RCC 7860 (cell line): ENCODE measurements at regions not wholly inside any gene's neighbourhood (a gene's known extent, or its start where the extent isn't known, plus 50 kb on each side); places are given as distances from the start of the nearest gene placed in this dataset.

Experiments
- DNase-seq: peaks from one replicate; pipeline ENCODE4 v3.0.0-alpha.2; 2015; ENCODE audit warnings: low spot score
- FAIRE-seq: peaks from 2 replicates; lab custom pipeline; 2012; peaks lifted over from hg19 to GRCh38; lab: Jason Lieb, UNC

DNA sequence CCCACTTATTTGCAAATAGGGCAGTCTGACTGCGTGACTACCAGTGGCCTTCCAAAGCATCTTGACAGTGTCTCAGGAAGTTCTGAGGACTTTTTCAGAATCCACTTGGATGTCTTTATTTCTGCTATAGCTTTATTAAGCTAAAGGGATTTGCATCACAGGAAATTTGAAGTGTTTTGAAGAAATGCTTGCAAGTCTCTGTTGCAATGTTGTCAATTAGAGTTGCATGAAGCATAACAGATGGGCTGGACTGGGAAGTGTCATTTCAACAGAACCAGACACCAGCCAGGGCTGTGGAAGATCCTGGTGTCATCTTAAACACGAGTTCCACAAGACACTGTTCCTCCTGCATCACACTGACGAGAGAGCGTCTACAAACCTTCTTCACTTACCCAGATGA, 224.5 kb downstream of the EN1 start:
- DNase-seq (no peak), FAIRE-seq (no peak)

DNA sequence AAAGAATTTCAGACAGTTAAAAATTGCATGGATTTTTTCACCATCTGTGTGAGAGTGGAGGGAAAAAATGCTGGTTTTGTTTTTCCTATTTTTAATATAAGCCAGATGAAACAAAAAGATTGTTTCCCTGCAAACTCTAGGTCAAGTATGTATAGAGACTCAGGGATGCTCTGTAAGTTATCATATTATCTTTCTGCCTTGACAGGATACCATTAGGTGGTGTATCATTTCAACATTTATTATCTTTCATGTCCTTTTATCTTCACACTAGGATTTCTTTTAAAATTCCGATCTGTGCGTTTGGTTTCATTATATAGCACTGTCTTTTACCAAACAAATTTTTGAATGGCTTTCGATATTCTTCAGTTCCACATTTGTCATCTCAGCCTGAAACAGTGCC, 225.3 kb downstream of the EN1 start:
- FAIRE-seq, result no peak
- DNase-seq, result no peak

DNA sequence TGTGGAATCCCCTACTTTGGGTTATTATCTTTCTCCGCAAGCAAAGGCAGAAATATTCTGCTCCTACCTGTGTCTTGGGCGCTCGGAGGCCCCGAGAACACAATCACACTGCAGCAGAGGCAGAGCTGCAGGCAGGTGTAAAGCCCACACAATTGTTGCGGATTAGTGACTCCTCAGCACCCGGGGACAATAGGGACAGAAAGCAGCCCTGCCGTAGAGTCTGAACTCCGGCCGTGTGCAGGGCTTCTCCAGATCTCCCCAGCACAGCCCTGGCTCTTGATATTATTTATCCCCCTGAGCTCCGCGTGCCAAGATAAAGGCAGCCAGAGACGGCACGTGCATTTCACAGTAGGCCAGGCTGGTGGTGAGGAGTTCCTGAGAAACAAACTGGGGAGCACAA, 229.2 kb downstream of the EN1 start:
- DNase-seq, result no peak
- FAIRE-seq, result no peak

DNA sequence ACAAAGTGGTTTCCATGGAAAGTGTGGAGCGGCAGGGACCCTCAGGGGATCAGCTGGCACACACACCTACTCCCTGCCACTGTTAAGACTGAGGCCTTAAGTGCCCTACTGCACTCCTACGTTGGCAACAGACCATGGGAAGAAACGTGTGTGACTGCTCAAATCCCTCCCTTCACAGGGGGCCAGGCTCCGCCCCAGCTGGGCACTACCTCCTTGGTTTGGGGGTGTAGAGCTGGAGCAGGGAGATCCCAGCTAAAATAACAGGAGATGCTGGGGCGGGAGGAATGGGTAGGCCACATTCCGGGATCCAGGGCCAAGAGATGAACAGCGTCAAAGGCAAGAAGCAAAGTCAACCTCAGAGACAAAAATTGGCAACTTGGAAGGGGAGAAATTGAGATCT, 231.0 kb downstream of the EN1 start:
- FAIRE-seq, result no peak
- no peak for DNase-seq

DNA sequence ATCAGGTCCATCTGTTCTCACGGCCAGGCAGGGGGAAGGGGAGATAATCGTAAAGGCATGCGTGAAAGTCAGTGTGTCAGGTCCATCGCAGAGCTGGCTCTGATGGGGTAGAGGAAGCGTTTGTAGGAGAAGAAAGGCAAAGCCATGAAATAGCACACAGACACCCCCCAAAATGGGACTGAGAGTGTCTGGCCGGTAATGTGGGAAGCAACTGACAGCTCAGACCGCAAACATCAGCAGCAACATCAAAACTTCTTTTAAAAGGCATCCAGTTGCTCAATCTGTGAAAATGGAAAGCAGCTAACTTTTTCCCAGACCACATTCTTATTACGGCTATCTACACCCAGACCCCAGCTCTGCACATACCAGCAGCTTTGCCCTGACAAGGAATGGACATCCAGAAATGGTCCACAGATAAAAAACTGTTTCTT, 232.6 kb downstream of the EN1 start:
- no peak for DNase-seq
- FAIRE-seq, result no peak

DNA sequence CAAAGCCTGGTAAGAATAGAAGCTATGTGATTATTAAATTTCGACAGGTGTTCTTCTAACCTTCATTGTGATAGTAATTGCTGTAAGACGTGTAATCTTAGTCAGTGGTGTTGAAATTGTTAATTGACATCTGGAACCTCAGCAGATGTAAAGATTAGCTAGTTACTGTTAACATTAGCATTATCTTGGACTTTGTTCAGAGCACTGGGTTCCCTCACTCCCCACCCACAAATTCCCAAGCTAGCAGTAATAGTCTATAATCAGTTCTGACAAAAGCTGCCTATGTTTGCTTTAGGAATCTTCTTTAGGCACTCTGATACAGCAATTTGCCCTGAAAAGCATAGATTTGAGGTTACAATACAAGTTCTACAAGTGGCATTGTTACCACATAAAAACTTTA, 233.7 kb downstream of the EN1 start:
- no peak for DNase-seq
- FAIRE-seq, result no peak

DNA sequence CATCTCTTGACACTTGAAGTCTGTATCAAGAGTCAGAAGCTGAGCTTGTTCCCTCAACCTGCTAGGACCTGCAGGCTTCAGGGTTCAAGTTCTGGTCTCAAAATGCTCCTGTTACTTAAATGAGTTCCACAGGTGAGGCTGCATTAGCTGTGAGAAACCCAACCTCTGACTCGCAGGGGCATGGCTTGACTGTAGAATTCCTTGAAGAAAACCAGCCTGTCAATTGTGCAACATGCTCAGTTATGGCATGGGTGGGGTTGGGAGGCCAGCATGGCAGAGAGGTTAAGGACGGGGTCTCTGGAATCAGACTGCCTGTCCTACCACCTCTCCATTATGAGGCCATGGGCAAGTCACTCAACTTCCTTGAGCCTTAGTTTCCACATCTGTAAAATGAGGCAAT, 235.8 kb downstream of the EN1 start:
- no peak for FAIRE-seq

DNA sequence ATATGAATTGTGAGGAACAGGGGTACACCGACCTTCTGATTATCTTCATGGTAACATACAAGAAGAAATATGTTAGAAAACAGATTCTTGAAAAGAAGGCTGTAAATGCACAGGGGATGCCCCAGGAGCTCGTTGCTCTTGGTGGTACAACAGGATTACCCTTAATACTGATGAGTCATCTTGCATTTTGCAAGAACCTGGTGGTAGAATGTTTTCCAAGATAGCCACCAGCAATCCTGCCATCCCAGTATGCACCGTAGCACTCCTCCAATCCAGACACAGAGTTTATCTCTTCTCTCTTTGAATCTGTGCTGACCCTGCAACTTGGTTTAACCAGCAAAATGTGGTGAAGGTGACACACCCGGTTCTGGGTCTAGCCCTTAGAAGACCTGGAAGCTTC, 238.3 kb downstream of the EN1 start:
- FAIRE-seq (no peak), DNase-seq (no peak)

More for the DNA sequence above, 235.8 kb downstream of the EN1 start:
- DNase-seq, result no peak

DNA sequence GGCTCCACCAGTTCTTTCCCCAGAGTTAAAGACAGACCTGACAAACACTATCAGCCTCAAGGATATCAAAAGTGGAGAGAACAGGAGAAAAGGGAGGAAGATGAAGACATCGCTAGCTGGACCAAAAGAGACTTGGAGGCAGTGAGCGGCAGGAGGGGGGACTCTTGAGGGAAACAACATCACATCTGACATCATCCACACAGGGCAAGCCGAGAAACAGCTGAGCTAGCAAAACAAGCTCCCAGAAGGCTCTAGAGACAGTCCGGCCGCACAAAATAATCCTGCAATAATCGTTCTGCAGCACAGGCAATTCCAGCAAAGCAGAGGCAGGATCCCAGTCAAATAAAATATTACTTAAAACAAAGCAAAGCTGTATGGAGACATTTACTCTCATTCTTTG, 239.8 kb downstream of the EN1 start:
- DNase-seq (no peak), FAIRE-seq (no peak)

DNA sequence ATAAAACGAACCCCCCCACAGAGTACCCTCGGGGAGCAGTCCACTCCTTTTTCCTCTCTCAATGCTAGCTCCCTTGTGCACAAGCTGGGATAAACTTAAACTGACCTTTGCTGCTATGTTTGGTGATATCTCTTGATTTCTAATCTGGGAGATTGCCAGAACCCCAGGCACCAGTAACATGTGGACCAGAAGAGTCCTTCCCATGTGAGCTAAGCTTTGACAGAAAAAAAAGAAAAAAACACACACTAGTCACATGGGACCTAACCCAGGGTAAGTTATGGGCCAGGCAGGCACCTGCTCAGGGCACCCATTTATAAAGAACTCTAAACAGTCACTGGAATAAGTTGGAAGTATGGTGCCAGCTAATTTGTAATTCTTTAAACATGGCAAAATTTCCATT, 242.6 kb downstream of the EN1 start:
- DNase-seq, result no peak
- no peak for FAIRE-seq

DNA sequence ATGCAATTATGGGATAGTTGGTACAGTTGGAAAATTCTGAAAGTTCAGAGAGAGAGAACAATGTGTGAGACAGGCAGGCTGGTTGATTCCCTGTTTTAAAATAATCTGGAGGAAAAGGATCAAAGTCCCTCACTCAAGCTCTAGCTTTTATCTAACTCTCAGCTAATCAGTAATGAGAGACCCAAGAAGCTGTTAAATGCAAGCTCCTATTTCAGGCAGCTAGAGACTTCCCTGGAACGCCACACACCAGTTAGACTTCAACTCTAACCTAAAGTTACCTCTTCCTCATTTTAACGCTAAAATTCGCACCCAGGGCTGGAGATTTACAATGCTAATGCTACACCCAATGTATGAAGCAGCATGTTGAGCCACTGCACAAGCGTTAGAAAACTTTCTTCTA, 243.1 kb downstream of the EN1 start:
- FAIRE-seq (no peak), DNase-seq (no peak)

DNA sequence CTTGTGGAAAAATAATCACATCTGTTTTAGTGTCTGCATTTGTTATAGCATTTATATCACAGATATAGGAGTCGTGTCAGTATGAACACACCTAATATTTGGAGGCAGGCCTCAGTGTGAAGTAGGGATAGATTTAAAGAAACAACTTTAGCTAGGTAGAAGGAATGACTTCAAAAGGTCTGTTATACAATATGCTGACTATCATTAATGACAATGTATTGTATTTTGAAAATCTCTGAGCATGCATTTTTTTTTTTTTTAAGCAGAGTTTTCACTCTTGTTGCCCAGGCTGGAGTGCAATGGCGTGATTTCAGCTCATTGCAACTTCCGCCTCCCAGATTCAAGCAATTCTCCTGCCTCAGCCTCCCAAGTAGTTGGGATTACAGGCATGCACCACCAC, 248.3 kb downstream of the EN1 start:
- no peak for FAIRE-seq
- DNase-seq, result no peak

DNA sequence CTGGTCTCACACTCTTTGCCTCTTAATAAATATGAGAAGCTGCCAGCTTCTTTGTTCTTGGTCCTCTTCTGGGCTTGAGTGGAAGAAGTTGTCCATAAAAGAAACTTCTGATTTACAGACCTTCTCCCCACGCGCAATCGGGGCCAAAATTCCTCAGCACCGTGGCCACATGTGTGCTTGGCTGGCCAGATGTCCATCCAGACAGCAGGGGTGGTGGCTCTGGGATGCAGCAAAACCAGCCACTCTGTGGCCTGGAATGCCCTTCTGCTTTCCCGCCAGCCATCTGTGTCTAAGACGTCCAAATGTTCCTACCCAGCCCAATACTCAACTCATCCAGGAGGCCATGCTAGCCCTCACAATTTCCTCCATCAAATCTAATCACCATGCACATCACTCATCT, 250.8 kb downstream of the EN1 start:
- no peak for DNase-seq

DNA sequence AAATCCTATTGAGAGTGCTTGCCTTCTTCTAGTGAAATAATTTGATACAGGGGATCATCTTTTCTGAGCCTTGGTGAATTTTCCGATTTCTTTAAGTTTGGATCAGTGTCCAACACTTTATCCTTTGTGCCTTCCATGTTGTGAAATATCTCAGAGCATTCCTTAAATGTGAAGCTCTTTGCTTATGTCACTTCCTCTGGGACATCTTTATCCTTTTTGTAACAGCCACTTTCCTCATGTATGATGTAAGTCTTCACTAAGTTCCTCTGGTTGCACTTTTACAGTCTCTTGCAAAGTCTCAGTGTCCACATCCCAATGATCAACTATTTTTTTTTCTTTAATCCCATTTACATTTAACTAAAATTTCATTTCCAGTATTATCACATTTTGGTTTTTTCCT, 254.2 kb downstream of the EN1 start:
- DNase-seq (no peak), FAIRE-seq (no peak)

More for the DNA sequence above, 250.8 kb downstream of the EN1 start:
- FAIRE-seq, result no peak

DNA sequence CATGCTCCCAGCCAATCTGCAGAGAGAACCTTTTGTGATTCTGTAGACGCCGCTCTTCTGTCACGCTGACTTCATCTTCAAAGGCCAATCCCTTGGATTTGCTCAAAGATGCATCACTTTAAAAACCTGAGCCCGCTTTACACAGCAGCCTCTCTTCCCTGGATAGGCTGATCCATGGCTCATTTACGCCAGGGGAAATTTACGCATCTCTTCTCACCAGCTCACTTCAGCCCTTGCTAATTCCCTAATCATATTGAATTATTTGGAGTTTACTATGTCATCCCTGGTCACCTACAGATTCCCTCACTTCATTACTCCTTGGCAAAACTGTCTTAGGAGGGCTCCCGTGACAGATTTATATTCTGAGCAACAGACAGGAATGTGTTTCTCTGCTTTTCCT, 256.2 kb downstream of the EN1 start:
- no peak for FAIRE-seq
- no peak for DNase-seq

DNA sequence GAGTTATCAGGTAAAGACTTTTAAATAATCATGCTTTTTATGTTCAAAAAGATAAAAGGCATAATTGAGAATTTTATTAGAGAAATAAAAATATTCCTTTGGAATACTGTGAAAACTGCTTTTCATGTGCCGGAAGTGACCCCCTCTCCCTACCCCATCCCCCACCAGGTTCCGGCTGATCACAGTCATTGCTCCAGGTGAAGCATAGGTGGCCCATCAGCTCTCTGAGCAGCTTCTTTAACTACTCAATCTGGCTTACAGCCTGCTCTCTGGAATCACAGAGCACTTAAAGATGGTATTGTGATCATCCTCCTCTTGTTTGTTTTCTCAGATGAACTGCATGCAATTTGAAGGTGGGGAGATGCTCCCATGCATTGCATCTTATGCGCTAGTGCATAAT, 257.7 kb downstream of the EN1 start:
- DNase-seq, result no peak
- FAIRE-seq, result no peak

DNA sequence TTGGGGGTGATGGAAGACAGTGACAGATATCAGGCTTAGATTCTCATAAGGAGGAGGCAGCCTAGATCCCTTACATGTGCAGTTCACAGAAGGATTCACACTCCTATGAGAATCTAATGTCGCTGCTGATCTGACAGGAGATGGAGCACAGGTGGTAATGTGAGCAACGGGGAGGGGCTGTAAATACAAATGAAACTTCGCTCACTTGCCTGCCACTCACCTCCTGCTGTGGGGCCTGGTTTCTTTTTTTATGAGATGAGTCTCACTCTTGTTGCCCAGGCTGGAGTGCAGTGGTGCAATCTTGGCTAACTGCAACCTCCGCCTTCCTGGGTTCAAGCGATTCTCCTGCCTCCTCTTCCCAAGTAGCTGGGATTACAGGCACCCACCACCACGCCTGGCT, 258.6 kb downstream of the EN1 start:
- FAIRE-seq (no peak), DNase-seq (no peak)

DNA sequence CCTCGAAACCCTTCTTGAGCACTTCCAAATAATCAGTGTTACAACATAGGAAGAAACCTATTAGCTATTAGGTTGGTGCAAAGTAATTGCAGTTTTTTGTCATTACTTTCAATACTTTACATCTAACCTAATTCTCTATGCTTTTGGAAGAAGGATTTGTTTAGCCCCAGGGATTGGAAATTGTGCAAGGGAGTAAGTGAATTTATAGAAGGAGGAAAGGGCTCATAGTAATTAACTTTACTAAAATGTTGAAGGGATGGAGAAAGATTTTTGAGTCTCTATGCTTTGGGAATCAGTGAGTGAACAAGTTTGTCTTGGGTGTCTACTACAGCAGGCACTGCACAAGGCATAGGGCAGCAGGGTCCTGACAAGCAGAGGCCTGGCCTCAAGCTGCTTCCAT, 261.1 kb downstream of the EN1 start:
- FAIRE-seq (no peak), DNase-seq (no peak)

DNA sequence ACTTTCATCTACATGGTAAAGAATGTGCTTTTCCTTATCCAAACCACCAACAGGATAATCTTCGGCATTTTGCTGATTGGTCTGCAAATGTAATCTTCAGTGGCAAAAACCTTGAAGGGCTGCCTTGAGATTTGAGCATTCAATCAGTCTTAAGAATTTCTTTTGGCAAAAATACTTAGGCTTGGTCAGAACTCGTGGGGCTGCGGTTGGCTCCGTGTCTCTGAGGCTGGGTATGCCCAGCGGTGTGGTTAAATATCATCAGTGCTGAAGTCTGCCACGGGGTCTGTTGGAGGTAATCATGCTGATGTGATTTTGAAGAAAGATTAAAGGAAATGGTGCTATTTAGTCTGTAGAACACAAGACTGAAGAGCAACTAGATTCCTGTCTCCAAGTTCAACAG, 262.6 kb downstream of the EN1 start:
- FAIRE-seq (no peak), DNase-seq (no peak)

DNA sequence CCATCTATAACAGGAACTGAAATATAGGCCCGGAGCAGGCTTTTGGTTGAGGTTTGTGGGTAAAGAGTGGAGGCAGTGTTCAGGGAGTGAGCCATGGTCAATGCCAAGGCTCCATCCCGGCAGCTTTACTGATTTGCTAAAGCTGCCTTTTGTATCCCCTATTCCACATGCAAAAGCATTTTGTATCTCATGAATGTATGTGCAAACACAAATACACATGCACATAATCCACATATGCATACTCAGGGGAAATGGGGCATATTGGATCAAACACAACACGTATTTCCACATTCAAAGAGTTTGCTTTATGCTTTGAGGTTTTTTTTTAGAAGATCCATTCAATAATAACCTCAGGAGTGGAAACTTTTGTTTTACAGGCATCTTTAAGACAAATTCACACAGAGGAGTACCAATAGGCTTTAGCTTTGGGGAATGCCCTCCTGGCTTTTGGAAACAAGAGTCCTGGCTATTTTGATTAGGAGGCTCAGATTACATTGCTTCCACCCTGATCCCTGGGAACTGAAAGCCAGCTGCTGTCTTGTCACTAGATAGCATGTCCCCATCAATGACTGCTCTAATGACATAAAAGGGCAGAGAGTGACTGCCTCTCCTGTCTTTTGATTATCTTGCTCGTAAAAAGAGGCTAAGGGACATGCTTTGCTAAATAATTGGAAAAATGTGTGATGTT, 263.2 kb downstream of the EN1 start:
- DNase-seq, result no peak
- FAIRE-seq, result no peak

DNA sequence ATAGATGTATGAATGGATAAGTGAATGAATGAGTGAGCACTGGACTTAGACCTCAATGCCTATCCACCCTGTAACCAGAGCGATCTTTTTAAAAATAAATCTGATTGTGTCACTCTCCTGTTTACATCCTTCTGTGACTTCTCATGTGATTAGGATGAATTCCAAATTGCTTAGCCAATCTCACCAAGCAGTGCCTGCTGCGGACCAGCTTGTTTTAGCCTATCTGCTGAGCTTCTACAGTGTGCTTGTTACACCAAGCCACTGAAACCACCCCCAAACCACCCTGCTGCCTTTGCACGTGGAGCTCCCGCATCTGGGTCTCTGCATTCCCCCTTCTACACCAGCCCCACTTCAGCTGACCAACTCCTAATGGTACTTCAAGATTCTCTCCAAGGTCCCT, 265.4 kb downstream of the EN1 start:
- DNase-seq, result no peak
- no peak for FAIRE-seq

DNA sequence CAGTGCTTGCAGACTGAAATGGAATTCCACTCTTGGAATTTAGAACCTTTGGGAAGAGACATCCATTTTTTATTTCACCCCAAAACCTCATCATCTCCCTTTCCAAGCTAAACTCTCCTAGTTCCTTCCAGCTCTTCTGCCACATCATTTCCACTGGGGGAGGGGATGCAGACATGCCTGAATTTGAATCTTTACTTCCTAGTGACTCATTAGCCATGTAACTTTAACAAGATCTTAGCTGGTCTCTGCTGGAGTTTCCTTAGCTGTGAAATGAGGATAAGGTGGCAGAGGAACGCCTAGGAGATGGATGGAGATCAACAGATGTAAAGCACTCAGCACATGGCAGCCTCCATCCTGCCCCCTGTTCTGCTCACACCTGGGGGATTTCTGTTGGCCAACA, 266.8 kb downstream of the EN1 start:
- no peak for FAIRE-seq
- no peak for DNase-seq

DNA sequence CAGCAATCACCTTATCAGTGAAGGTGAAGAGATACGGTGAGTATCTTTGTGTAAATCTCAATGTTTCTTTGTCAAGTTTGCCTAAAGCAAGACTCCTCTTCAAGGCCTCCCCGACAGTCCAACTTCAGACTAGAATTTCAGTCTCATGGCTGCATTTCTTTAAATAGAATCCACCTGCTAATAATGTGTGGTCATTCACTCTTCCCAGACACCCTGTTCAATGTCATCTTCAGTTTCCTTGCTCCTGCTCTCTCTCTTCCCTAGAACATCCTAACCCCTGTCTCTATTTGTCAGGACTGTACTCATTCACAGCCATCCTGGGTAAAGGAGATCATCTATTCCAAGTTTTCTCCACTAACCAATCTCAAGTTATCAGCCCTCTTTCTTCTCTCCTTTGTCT, 267.3 kb downstream of the EN1 start:
- DNase-seq (no peak), FAIRE-seq (no peak)
